ENCODE measurements at regions not wholly inside any gene's neighbourhood (a gene's known extent, or its start where the extent isn't known, plus 50 kb on each side); places are given as distances from the start of the nearest gene placed in this dataset.

GRCh38 chr5:19001539-19001938, 986.5 kb downstream of the CDH18 start:
- intact Hi-C loops (cut with DNase I, micrococcal nuclease) = no loop called here

GRCh38 chr5:19002111-19002510, 985.9 kb downstream of the CDH18 start:
- no peak for ATAC-seq
- no peak overlapping the region for H3K4me3 ChIP-seq
- no peak for TF ChIP-seq CTCF (IDR thresholded peaks at IDR 0.05)
- H3K36me3 ChIP-seq (ENCODE audit: low read depth) = no peaks in the 10 kb centered on the region
- no peaks in the 10 kb centered on the region for H3K4me1 ChIP-seq (ENCODE audit: low read depth)
- intact Hi-C loops (cut with DNase I, micrococcal nuclease) = no loop called here
- no peak for DNase-seq
- H3K9me3 ChIP-seq = no peaks in the 10 kb centered on the region

More at GRCh38 chr5:19001539-19001938, 986.5 kb downstream of the CDH18 start:
- no peak for DNase-seq
- no peak for TF ChIP-seq CTCF (IDR thresholded peaks at IDR 0.05)
- Histone ChIP-seq H3K4me1 (ENCODE audit: low read depth) (no peaks in the 10 kb centered on the region), H3K9me3 (no peaks in the 10 kb centered on the region), H3K36me3 (ENCODE audit: low read depth) (no peaks in the 10 kb centered on the region), H3K4me3 (no peak overlapping the region)
- ATAC-seq = no peak

- Histone ChIP-seq H3K4me1 (ENCODE audit: low read depth) (no peaks in the 10 kb centered on the region), H3K4me3 (no peak overlapping the region), H3K36me3 (ENCODE audit: low read depth) (no peaks in the 10 kb centered on the region), H3K9me3 (no peaks in the 10 kb centered on the region)
- TF ChIP-seq CTCF (IDR thresholded peaks at IDR 0.05) = no peak
- DNase-seq (no peak), ATAC-seq (no peak)
- intact Hi-C loops (cut with DNase I, micrococcal nuclease) = no loop called here
These were observed 969.2 kb downstream of the CDH18 start for GRCh38 chr5:19018822-19019221.

GRCh38 chr5:19031491-19031890, 956.5 kb downstream of the CDH18 start:
- Histone ChIP-seq H3K9me3 (no peaks in the 10 kb centered on the region), H3K36me3 (ENCODE audit: low read depth) (no peaks in the 10 kb centered on the region), H3K4me1 (ENCODE audit: low read depth) (no peaks in the 10 kb centered on the region), H3K4me3 (no peak overlapping the region)
- ATAC-seq (peak; percentile 10), DNase-seq (no peak)
- intact Hi-C loops (cut with DNase I, micrococcal nuclease) = no loop called here
- TF ChIP-seq CTCF (IDR thresholded peaks at IDR 0.05) = no peak

- DNase-seq = no peak
- Histone ChIP-seq H3K9me3 (no peaks in the 10 kb centered on the region), H3K4me1 (ENCODE audit: low read depth) (no peaks in the 10 kb centered on the region), H3K4me3 (no peak overlapping the region), H3K36me3 (ENCODE audit: low read depth) (no peaks in the 10 kb centered on the region)
- ATAC-seq = no peak
- intact Hi-C loops (cut with DNase I, micrococcal nuclease) = no loop called here
- no peak for TF ChIP-seq CTCF (IDR thresholded peaks at IDR 0.05)
These were observed 952.2 kb downstream of the CDH18 start for GRCh38 chr5:19035816-19036215.

- H3K9me3 ChIP-seq = no peaks in the 10 kb centered on the region
- DNase-seq = no peak
- ATAC-seq = no peak
- no peaks in the 10 kb centered on the region for H3K36me3 ChIP-seq (ENCODE audit: low read depth)
- no peak for TF ChIP-seq CTCF (IDR thresholded peaks at IDR 0.05)
- H3K4me1 ChIP-seq (ENCODE audit: low read depth) = no peaks in the 10 kb centered on the region
- intact Hi-C loops (cut with DNase I, micrococcal nuclease) = no loop called here
- H3K4me3 ChIP-seq = no peak overlapping the region
These were observed 945.9 kb downstream of the CDH18 start for GRCh38 chr5:19042106-19042505.
